Astrocyte (in vitro differentiated cells and primary cell): ENCODE measurements at regions not wholly inside any gene's neighbourhood (a gene's known extent, or its start where the extent isn't known, plus 50 kb on each side); places are given as distances from the start of the nearest gene placed in this dataset.

ENCODE experiments used
- DNase-seq: peaks from one replicate; pipeline ENCODE4 v3.0.0-alpha.2; 2010; ENCODE audit warnings: low read depth
- FAIRE-seq: peaks from 2 replicates; lab custom pipeline; 2011; peaks lifted over from hg19 to GRCh38; lab: Jason Lieb, UNC
- H2AFZ ChIP-seq: 2 replicates; pipeline ENCODE4 v1.6.0; 2012; ENCODE audit warnings: low read depth, low read length, inconsistent platforms
- H3K27ac ChIP-seq: 2 replicates; pipeline ENCODE4 v1.5.1; 2011; ENCODE audit warnings: low read depth, low read length, inconsistent platforms
- H3K27me3 ChIP-seq: 2 replicates; pipeline ENCODE4 v1.6.0; 2011; ENCODE audit warnings: low read length, inconsistent platforms; ENCODE audit not compliant: insufficient read depth
- H3K36me3 ChIP-seq: 2 replicates; pipeline ENCODE4 v1.5.1; 2011; ENCODE audit warnings: low read length, inconsistent platforms; ENCODE audit not compliant: insufficient read depth
- H3K4me1 ChIP-seq: 2 replicates; pipeline ENCODE4 v1.5.1; 2011; ENCODE audit warnings: low read length, inconsistent platforms; ENCODE audit not compliant: insufficient read depth
- H3K4me2 ChIP-seq: 2 replicates; pipeline ENCODE4 v1.6.0; 2012; ENCODE audit warnings: low read length, inconsistent platforms
- H3K4me3 ChIP-seq: 2 replicates; pipeline ENCODE4 v1.5.1; 2011; ENCODE audit warnings: low read depth, mild to moderate bottlenecking, low read length, inconsistent platforms; ENCODE audit not compliant: insufficient read depth
- H3K79me2 ChIP-seq: 2 replicates; pipeline ENCODE4 v1.6.0; 2012; ENCODE audit warnings: mild to moderate bottlenecking, low read length, inconsistent platforms; ENCODE audit not compliant: insufficient read depth
- H3K9ac ChIP-seq: 2 replicates; pipeline ENCODE4 v1.6.0; 2012; ENCODE audit warnings: mild to moderate bottlenecking, low read length, inconsistent platforms
- H3K9me3 ChIP-seq: 2 replicates; pipeline ENCODE4 v1.5.1; 2012; ENCODE audit warnings: low read depth, mild to moderate bottlenecking, low read length, inconsistent platforms; ENCODE audit not compliant: insufficient read depth
- H4K20me1 ChIP-seq: 2 replicates; pipeline ENCODE4 v1.6.0; 2012; ENCODE audit warnings: low read length, inconsistent platforms; ENCODE audit not compliant: insufficient read depth
- H3K27ac Mint-ChIP-seq: one replicate; pipeline ENCODE4 v1.8.0; 2021; ENCODE audit warnings: mild to moderate bottlenecking, mixed read lengths; ENCODE audit not compliant: unreplicated experiment
- H3K27me3 Mint-ChIP-seq: one replicate; pipeline ENCODE4 v1.8.0; 2021; ENCODE audit warnings: low read depth, mixed read lengths; ENCODE audit not compliant: unreplicated experiment
- H3K36me3 Mint-ChIP-seq: one replicate; pipeline ENCODE4 v1.8.0; 2021; ENCODE audit warnings: low read depth, mixed read lengths; ENCODE audit not compliant: unreplicated experiment
- H3K4me1 Mint-ChIP-seq: one replicate; pipeline ENCODE4 v1.8.0; 2021; ENCODE audit warnings: low read depth, mixed read lengths; ENCODE audit not compliant: unreplicated experiment
- H3K4me3 Mint-ChIP-seq: one replicate; pipeline ENCODE4 v1.8.0; 2021; ENCODE audit warnings: mild to moderate bottlenecking, moderate library complexity, mixed read lengths; ENCODE audit not compliant: unreplicated experiment
- H3K9me3 Mint-ChIP-seq: one replicate; pipeline ENCODE4 v1.8.0; 2021; ENCODE audit warnings: mild to moderate bottlenecking, mixed read lengths; ENCODE audit not compliant: unreplicated experiment
- CTCF ChIP-seq: IDR thresholded peaks from 2 replicates; pipeline ENCODE4 v1.5.1; 2011; ENCODE audit warnings: low read depth, mild to moderate bottlenecking, inconsistent platforms, low read length, moderate library complexity; ENCODE audit not compliant: insufficient read depth
- EZH2 ChIP-seq: IDR thresholded peaks from 2 replicates; pipeline ENCODE4 v1.6.1; 2012; ENCODE audit warnings: mild to moderate bottlenecking, low read length, inconsistent platforms; ENCODE audit not compliant: insufficient read depth

- Histone ChIP-seq H3K27me3 (no peaks in the 10 kb centered on the region), H3K4me1 (peaks cover 4% of the 10 kb centered on the region), H3K4me2 (no peak overlapping the region), H3K9me3 (no peaks in the 10 kb centered on the region), H3K36me3 (no peaks in the 10 kb centered on the region), H2AFZ (no peak overlapping the region), H3K27ac (no peak overlapping the region), H3K9ac (no peak overlapping the region), H3K79me2 (peaks cover 51% of the 10 kb centered on the region), H4K20me1 (peaks cover 50% of the 10 kb centered on the region), H3K4me3 (no peak overlapping the region)
- H3K4me3 Mint-ChIP-seq = no peak overlapping the region
- H3K27me3 Mint-ChIP-seq = no peaks in the 10 kb centered on the region
- peaks cover 12% of the 10 kb centered on the region for H3K36me3 Mint-ChIP-seq
- no peak for TF ChIP-seq CTCF
- no peak for TF ChIP-seq EZH2
- no peak overlapping the region for H3K27ac Mint-ChIP-seq
- FAIRE-seq (no peak), DNase-seq (no peak)
- H3K4me1 Mint-ChIP-seq = peaks cover 15% of the 10 kb centered on the region
- H3K9me3 Mint-ChIP-seq = no peaks in the 10 kb centered on the region
These were observed 74.8 kb upstream of the SVIL start for GRCh38 chr10:29709484-29710002.

- peak overlapping the region; percentile 17 for H3K9ac ChIP-seq
- FAIRE-seq (no peak), DNase-seq (no peak)
- H3K27ac ChIP-seq = no peak overlapping the region
- H3K36me3 ChIP-seq = no peaks in the 10 kb centered on the region
- peaks cover 38% of the 10 kb centered on the region for H4K20me1 ChIP-seq
- Mint-ChIP-seq H3K36me3 (peaks cover 9% of the 10 kb centered on the region), H3K9me3 (no peaks in the 10 kb centered on the region), H3K27me3 (no peaks in the 10 kb centered on the region), H3K4me1 (peaks cover 14% of the 10 kb centered on the region), H3K4me3 (no peak overlapping the region), H3K27ac (no peak overlapping the region)
- peaks cover 13% of the 10 kb centered on the region for H3K4me1 ChIP-seq
- H3K27me3 ChIP-seq = no peaks in the 10 kb centered on the region
- peaks cover 63% of the 10 kb centered on the region for H3K79me2 ChIP-seq
- H2AFZ ChIP-seq = no peak overlapping the region
- no peak overlapping the region for H3K4me3 ChIP-seq
- H3K4me2 ChIP-seq = peak overlapping the region; percentile 55
- TF ChIP-seq EZH2 (no peak), CTCF (no peak)
- H3K9me3 ChIP-seq = no peaks in the 10 kb centered on the region
These were observed 68.5 kb upstream of the SVIL start for GRCh38 chr10:29703271-29703670.

- Mint-ChIP-seq H3K4me3 (no peak overlapping the region), H3K27ac (no peak overlapping the region), H3K27me3 (no peaks in the 10 kb centered on the region), H3K9me3 (no peaks in the 10 kb centered on the region), H3K4me1 (peaks cover 14% of the 10 kb centered on the region), H3K36me3 (peaks cover 9% of the 10 kb centered on the region)
- TF ChIP-seq CTCF (no peak), EZH2 (no peak)
- Histone ChIP-seq H3K36me3 (no peaks in the 10 kb centered on the region), H3K27ac (no peak overlapping the region), H3K4me1 (peaks cover 13% of the 10 kb centered on the region), H4K20me1 (peaks cover 38% of the 10 kb centered on the region), H3K9ac (peak overlapping the region; percentile 17), H3K79me2 (peaks cover 63% of the 10 kb centered on the region), H3K4me3 (no peak overlapping the region), H3K27me3 (no peaks in the 10 kb centered on the region), H3K4me2 (peak overlapping the region; percentile 55), H2AFZ (no peak overlapping the region), H3K9me3 (no peaks in the 10 kb centered on the region)
- FAIRE-seq (no peak), DNase-seq (peak; percentile 36)
These were observed 67.7 kb upstream of the SVIL start for GRCh38 chr10:29702273-29703164.
